ENCODE measurements at regions not wholly inside any gene's neighbourhood (a gene's known extent, or its start where the extent isn't known, plus 50 kb on each side); places are given as distances from the start of the nearest gene placed in this dataset.

- no peak for DNase-seq
Measured at GRCh38 chr18:43650426-43650825, 373.1 kb upstream of the SYT4 start.

GRCh38 chr18:43651057-43651456 lies 373.8 kb upstream of the SYT4 start:
- no peak for DNase-seq

- no peak for DNase-seq
Measured at GRCh38 chr18:43656547-43656946, 379.3 kb upstream of the SYT4 start.

- no peak for DNase-seq
Measured at GRCh38 chr18:43661570-43661969, 384.3 kb upstream of the SYT4 start.

- DNase-seq, result no peak
Measured at GRCh38 chr18:43662657-43663056, 385.4 kb upstream of the SYT4 start.

GRCh38 chr18:43663159-43663558 lies 385.9 kb upstream of the SYT4 start:
- DNase-seq, result no peak

GRCh38 chr18:43664487-43665008 lies 387.3 kb upstream of the SYT4 start:
- DNase-seq, result no peak

GRCh38 chr18:43665105-43665788 lies 388.0 kb upstream of the SYT4 start:
- no peak for DNase-seq

- no peak for DNase-seq
Measured at GRCh38 chr18:43668866-43669265, 391.6 kb upstream of the SYT4 start.

GRCh38 chr18:43671431-43671830 lies 394.1 kb upstream of the SYT4 start:
- DNase-seq, result no peak

- no peak for DNase-seq
Measured at GRCh38 chr18:43680096-43680495, 402.8 kb upstream of the SYT4 start.

- no peak for DNase-seq
Measured at GRCh38 chr18:43681661-43682060, 404.4 kb upstream of the SYT4 start.

GRCh38 chr18:43682196-43682595 lies 404.9 kb upstream of the SYT4 start:
- DNase-seq, result no peak

GRCh38 chr18:43686709-43687108 lies 409.4 kb upstream of the SYT4 start:
- no peak for DNase-seq

GRCh38 chr18:43692099-43692690 lies 414.9 kb upstream of the SYT4 start:
- DNase-seq, result no peak

- no peak for DNase-seq
Measured at GRCh38 chr18:43702399-43702798, 425.1 kb upstream of the SYT4 start.

- no peak for DNase-seq
Measured at GRCh38 chr18:43703050-43703449, 425.8 kb upstream of the SYT4 start.

GRCh38 chr18:43705850-43706249 lies 428.6 kb upstream of the SYT4 start:
- no peak for DNase-seq

GRCh38 chr18:43710135-43710534 lies 432.8 kb upstream of the SYT4 start:
- no peak for DNase-seq

- DNase-seq, result no peak
Measured at GRCh38 chr18:43714343-43715010, 437.2 kb upstream of the SYT4 start.

- no peak for DNase-seq
Measured at GRCh38 chr18:43719267-43719795, 442.0 kb upstream of the SYT4 start.

- DNase-seq, result no peak
Measured at GRCh38 chr18:43720041-43720440, 442.8 kb upstream of the SYT4 start.

GRCh38 chr18:43735570-43735969 lies 458.3 kb upstream of the SYT4 start:
- no peak for DNase-seq
